ENCODE measurements at regions not wholly inside any gene's neighbourhood (a gene's known extent, or its start where the extent isn't known, plus 50 kb on each side); places are given as distances from the start of the nearest gene placed in this dataset.

DNA sequence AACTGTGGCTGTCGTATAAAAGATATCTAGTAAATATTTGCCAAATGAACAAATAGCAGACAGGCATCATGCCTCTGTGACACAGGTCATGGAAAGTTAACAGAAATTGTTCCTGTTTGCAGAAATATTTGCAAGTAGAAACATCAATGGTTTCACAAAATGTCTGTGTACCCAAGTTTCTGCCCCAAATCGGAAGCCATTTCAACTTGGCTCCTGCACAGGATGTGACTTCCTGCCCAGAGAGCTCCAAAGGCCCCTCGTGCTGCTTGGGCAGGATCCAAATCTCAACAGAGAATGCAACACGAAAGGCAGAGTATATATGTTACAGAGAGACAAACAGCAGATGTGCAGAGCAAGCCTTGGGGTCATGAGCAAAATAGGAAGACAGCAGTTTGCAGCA lies 95.5 kb upstream of the SERP2 start:
- Histone ChIP-seq H3K4me3 (no peak overlapping the region), H3K27me3 (no peaks in the 10 kb centered on the region), H3K27ac (no peak overlapping the region), H3K36me3 (no peaks in the 10 kb centered on the region), H3K9me3 (no peaks in the 10 kb centered on the region), H3K4me1 (peaks cover 0 to 45% (median 36%) of the 10 kb centered on the region in 4 donors)
- intact Hi-C loops (cut with DNase I): no loop called here
- DNase-seq: no peak
- TF ChIP-seq, protein P1, sequence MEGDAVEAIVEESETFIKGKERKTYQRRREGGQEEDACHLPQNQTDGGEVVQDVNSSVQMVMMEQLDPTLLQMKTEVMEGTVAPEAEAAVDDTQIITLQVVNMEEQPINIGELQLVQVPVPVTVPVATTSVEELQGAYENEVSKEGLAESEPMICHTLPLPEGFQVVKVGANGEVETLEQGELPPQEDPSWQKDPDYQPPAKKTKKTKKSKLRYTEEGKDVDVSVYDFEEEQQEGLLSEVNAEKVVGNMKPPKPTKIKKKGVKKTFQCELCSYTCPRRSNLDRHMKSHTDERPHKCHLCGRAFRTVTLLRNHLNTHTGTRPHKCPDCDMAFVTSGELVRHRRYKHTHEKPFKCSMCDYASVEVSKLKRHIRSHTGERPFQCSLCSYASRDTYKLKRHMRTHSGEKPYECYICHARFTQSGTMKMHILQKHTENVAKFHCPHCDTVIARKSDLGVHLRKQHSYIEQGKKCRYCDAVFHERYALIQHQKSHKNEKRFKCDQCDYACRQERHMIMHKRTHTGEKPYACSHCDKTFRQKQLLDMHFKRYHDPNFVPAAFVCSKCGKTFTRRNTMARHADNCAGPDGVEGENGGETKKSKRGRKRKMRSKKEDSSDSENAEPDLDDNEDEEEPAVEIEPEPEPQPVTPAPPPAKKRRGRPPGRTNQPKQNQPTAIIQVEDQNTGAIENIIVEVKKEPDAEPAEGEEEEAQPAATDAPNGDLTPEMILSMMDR (IDR thresholded peaks at IDR 0.05): no peak
- no peak for TF ChIP-seq POLR2A (IDR thresholded peaks at IDR 0.05)
- no peak for TF ChIP-seq POLR2AphosphoS5 (IDR thresholded peaks at IDR 0.05)
- no peak for TF ChIP-seq EP300 (IDR thresholded peaks at IDR 0.05)
- WGBS, 2 donors: 16 to 25% methylated on average over 4 of the region's 4 CpGs

DNA sequence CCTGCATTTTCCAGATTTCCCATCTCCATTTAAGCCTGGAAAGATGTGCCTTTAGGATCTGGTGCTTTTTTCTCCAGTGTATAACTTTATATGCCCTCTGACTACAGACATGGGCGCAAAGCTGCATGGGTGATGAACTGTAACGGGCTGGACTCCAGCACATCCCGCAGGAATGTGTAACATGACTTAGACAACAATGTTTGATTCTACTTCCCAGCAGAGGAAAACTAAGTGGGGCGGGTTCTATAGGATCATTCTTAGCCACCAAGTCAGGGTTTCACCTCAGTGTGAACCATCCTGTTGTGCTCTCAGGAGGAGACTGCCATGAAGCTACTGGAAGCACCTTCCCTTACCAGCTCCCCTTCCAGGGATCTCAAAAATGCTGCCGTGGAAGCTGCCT lies 93.2 kb upstream of the SERP2 start:
- WGBS, 2 donors: 93 to 94% methylated on average over 5 of the region's 5 CpGs
- Histone ChIP-seq H3K9me3 (no peaks in the 10 kb centered on the region), H3K36me3 (no peaks in the 10 kb centered on the region), H3K4me3 (no peak overlapping the region), H3K27me3 (no peaks in the 10 kb centered on the region), H3K4me1 (peaks cover 0 to 25% (median 15%) of the 10 kb centered on the region in 4 donors), H3K27ac (no peak overlapping the region)
- DNase-seq: no peak
- intact Hi-C loops (cut with DNase I): no loop called here
- TF ChIP-seq, protein P1 (IDR thresholded peaks at IDR 0.05): no peak
- no peak for TF ChIP-seq POLR2AphosphoS5 (IDR thresholded peaks at IDR 0.05)

DNA sequence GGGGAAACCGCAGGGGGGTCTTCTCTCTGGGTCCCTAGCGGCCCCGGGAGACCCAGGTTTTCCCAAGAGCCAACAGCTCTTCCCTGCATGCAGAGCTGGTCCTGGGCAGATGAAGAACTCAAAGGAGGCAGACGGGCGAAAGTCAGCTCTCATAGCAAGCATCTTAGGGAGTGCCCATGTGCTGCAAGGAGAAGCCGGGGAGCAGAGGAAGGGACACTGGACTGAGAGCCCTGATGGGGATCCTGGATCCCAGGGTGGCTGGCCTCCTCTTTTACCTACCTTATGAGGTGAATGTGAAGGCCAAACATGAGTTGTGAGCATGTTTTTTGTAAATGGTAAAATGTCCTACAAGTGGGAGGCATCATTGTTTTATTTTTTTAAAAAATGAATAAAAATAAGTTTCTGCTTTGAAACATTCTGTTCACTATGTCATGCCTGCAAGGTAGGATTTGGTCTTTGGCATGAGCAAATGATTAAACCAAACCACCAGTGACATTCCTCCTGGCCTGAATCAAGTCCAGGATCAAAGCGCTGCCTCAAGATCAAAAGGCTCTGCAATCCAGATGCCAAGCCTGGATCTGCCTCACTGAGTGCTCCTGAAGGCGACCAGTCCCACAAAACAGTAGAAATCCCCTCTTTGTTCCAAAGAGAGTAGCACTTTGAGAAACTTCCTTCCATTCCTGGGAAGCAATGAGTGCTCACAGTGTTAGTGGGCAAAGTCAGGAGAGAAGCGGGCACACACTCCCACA lies 92.2 kb upstream of the SERP2 start:
- H3K36me3 ChIP-seq: no peaks in the 10 kb centered on the region
- H3K9me3 ChIP-seq: no peaks in the 10 kb centered on the region
- H3K27me3 ChIP-seq: no peaks in the 10 kb centered on the region
- intact Hi-C loops (cut with DNase I): no loop called here
- WGBS, 2 donors: 69 to 72% methylated on average over 9 of the region's 9 CpGs
- no peak overlapping the region for H3K4me3 ChIP-seq
- TF ChIP-seq POLR2A (IDR thresholded peaks at IDR 0.05) (no peak), EP300 (IDR thresholded peaks at IDR 0.05) (no peak), POLR2AphosphoS5 (IDR thresholded peaks at IDR 0.05) (no peak)
- TF ChIP-seq, protein P1 (IDR thresholded peaks at IDR 0.05): no peak
- H3K4me1 ChIP-seq: peaks cover 0 to 15% (median 10%) of the 10 kb centered on the region in 4 donors
- no peak for DNase-seq
- H3K27ac ChIP-seq: no peak overlapping the region

DNA sequence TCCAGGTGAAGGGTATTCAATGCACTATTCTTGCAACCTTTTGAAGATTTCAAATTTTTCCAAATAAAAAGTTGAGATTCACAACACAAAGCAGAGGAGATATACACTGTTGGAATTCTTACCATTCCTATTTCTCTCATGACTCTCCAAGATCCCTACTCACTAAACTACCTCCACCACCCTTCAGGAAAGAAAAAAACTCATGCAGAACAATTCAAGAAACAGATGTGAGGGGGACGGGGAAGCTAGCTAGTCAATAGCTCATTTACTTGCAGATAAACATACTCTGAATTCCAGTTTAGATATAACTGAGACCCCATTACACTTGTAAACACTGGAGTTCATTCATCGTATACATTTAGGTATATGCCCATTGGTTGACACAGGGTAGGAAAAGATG lies 90.0 kb upstream of the SERP2 start:
- Histone ChIP-seq H3K36me3 (no peaks in the 10 kb centered on the region), H3K4me1 (peaks cover 0 to 3% (median 1%) of the 10 kb centered on the region in 4 donors), H3K4me3 (no peak overlapping the region), H3K9me3 (no peaks in the 10 kb centered on the region), H3K27ac (no peak overlapping the region), H3K27me3 (no peaks in the 10 kb centered on the region)
- TF ChIP-seq POLR2AphosphoS5 (IDR thresholded peaks at IDR 0.05) (no peak), POLR2A (IDR thresholded peaks at IDR 0.05) (no peak), EP300 (IDR thresholded peaks at IDR 0.05) (no peak)
- TF ChIP-seq, protein P1 (IDR thresholded peaks at IDR 0.05): no peak
- WGBS, 2 donors: 80% methylated on average over 2 of the region's 2 CpGs
- intact Hi-C loops (cut with DNase I): no loop called here
- DNase-seq: no peak

DNA sequence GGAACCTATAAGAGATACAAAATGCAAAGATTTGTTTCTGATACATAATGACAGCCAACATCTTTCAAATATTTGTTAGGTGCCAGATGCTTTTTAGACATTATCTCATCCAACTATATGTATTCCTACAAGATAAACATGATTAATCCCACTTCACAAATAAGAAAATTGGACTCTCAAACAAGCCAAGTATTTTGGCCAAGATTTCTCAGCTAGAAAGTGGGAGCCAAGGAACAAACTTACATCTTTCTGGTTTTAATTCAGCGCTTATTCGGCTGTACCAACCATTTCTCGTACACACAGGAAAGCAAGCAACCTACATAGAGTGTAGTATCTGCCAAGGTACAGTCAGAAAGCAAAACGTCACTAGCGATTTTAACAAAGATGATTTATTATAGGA lies 85.7 kb upstream of the SERP2 start:
- WGBS, 2 donors: 64 to 80% methylated on average over 5 of the region's 5 CpGs
- no peak for TF ChIP-seq EP300 (IDR thresholded peaks at IDR 0.05)
- TF ChIP-seq POLR2AphosphoS5 (IDR thresholded peaks at IDR 0.05): no peak
- TF ChIP-seq POLR2A (IDR thresholded peaks at IDR 0.05): no peak
- TF ChIP-seq, protein P1 (IDR thresholded peaks at IDR 0.05): no peak
- intact Hi-C loops (cut with DNase I): no loop called here

More for the DNA sequence above, 85.7 kb upstream of the SERP2 start:
- Histone ChIP-seq H3K4me1 (peaks cover 0 to 12% (median 11%) of the 10 kb centered on the region in 4 donors), H3K9me3 (no peaks in the 10 kb centered on the region), H3K4me3 (no peak overlapping the region), H3K27me3 (no peaks in the 10 kb centered on the region), H3K36me3 (no peaks in the 10 kb centered on the region), H3K27ac (no peak overlapping the region)
- DNase-seq: no peak

Measured in sigmoid colon (tissue), 6 donors.